ENCODE measurements at regions not wholly inside any gene's neighbourhood (a gene's known extent, or its start where the extent isn't known, plus 50 kb on each side); places are given as distances from the start of the nearest gene placed in this dataset.

DNA sequence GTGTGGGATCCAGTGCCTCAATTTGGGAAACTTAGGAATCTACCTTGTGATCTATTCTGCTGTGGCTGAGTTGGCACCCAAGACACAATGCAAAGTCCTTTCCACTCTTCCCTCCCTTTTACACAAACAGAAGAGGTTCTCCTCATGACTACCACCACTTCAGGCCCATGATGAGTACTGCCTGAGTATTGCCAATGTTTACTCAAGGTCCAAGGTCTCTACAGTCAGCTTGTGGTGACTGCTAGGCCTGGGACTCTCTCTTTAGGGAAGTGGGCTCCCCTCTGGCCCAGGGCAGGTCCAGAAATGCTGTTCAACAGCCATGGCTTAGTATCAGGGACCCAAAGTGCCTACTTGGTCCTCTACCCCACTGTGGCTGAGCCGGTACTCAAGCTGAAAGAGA lies 56.8 kb upstream of the PEX5L start:
- intact Hi-C loops (cut with micrococcal nuclease) (no loop called here), in situ Hi-C loops (cut with MboI) (no loop called here)
- H3K4me1 ChIP-seq (replicated peaks in 1 of 2; ENCODE audit: control insufficient read depth in 2 of 2, insufficient read depth in 2 of 2, low read length in 2 of 2) = no peaks in the 10 kb centered on the region
- H4K20me1 ChIP-seq (replicated peaks; ENCODE audit: control insufficient read depth, insufficient read depth, low read length) = no peaks in the 10 kb centered on the region
- no peak overlapping the region for H2AFZ ChIP-seq (ENCODE audit: low read depth, low read length)
- ChIA-PET CTCF (ENCODE audit: low intra/inter-chr PET ratio) (no interaction called here), POLR2A (no interaction called here)
- no peak overlapping the region for H3K9ac ChIP-seq (ENCODE audit: insufficient read depth in 1 of 2, low read depth in 2 of 2, low read length in 2 of 2)
- no peaks in the 10 kb centered on the region for H3K79me2 ChIP-seq (ENCODE audit: control insufficient read depth, insufficient read depth, low read length)
- H3K36me3 ChIP-seq (ENCODE audit: control insufficient read depth, insufficient read depth, low read length) = no peaks in the 10 kb centered on the region
- H3K4me2 ChIP-seq (ENCODE audit: insufficient read depth, low read length) = no peak overlapping the region
- no peak for TF ChIP-seq KLF16 (IDR thresholded peaks at IDR 0.05)
- TF ChIP-seq, protein P1, sequence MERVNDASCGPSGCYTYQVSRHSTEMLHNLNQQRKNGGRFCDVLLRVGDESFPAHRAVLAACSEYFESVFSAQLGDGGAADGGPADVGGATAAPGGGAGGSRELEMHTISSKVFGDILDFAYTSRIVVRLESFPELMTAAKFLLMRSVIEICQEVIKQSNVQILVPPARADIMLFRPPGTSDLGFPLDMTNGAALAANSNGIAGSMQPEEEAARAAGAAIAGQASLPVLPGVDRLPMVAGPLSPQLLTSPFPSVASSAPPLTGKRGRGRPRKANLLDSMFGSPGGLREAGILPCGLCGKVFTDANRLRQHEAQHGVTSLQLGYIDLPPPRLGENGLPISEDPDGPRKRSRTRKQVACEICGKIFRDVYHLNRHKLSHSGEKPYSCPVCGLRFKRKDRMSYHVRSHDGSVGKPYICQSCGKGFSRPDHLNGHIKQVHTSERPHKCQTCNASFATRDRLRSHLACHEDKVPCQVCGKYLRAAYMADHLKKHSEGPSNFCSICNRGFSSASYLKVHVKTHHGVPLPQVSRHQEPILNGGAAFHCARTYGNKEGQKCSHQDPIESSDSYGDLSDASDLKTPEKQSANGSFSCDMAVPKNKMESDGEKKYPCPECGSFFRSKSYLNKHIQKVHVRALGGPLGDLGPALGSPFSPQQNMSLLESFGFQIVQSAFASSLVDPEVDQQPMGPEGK (CRISPR knock-in tag; IDR thresholded peaks at IDR 0.05; ENCODE audit: borderline replicate concordance) = no peak
- TF ChIP-seq TBL1XR1 (IDR thresholded peaks at IDR 0.05; ENCODE audit: low read length in 2 of 2) = no peak
- TF ChIP-seq RAD21 (CRISPR knock-in tag; conservative IDR thresholded peaks at IDR 0.05 in 1 of 2, IDR thresholded peaks at IDR 0.05 in 1 of 2) = no peak
- TF ChIP-seq TCF7L2 (IDR thresholded peaks at IDR 0.05; ENCODE audit: low read depth, low read length) = no peak
- TF ChIP-seq, protein P2, sequence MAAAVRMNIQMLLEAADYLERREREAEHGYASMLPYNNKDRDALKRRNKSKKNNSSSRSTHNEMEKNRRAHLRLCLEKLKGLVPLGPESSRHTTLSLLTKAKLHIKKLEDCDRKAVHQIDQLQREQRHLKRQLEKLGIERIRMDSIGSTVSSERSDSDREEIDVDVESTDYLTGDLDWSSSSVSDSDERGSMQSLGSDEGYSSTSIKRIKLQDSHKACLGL (CRISPR knock-in tag; IDR thresholded peaks at IDR 0.05; ENCODE audit: borderline replicate concordance, poor library complexity, severe bottlenecking) = no peak
- H3K9me1 ChIP-seq (ENCODE audit: control insufficient read depth, insufficient read depth, low read length) = no peaks in the 10 kb centered on the region
- H3K4me3 ChIP-seq = no peak overlapping the region
- BruUV-seq (replicated peaks) = no TSS peak
- H3K9me3 ChIP-seq (replicated peaks; ENCODE audit: control insufficient read depth, insufficient read depth, low read depth, low read length) = no peaks in the 10 kb centered on the region
- no peaks in the 10 kb centered on the region for H3K27me3 ChIP-seq (ENCODE audit: control insufficient read depth in 2 of 2, insufficient read depth in 2 of 2, low read length in 2 of 2)
- no peak overlapping the region for H3K27ac ChIP-seq (ENCODE audit: extremely low read depth, low read depth, low read length)
- ATAC-seq (no peak), FAIRE-seq (no peak), DNase-seq (ENCODE audit: extremely low read depth in 1 of 4, low spot score in 3 of 4) (no peak)
- WGBS (ENCODE audit: insufficient coverage, low coverage, missing lambda C conversion rate) = 13% methylated on average over 1 of the region's 1 CpG
